Heart right ventricle (tissue), 16 donors: ENCODE measurements at regions not wholly inside any gene's neighbourhood (a gene's known extent, or its start where the extent isn't known, plus 50 kb on each side); places are given as distances from the start of the nearest gene placed in this dataset.

Experiments
- ATAC-seq, 8 donors: fragments of 200-7000 bp; cut with Tn5 transposase; one replicate each; pipeline ENCODE4 v1.9.1; 2020; ENCODE audit warnings: mild to moderate bottlenecking in 8 of 8, moderate library complexity in 8 of 8, moderate number of reproducible peaks in 1 of 8
- DNase-seq, 2 donors: peaks; one replicate each; pipeline ENCODE4 v3.0.0-alpha.2; 2020
- H3K27ac ChIP-seq, 10 donors: fragments of 200-600 bp; sonication (generic) in 2 of 10; one replicate each; pipeline versions ENCODE4 v1.5.0 to v1.8.0; 2020 to 2022; ENCODE audit warnings: mild to moderate bottlenecking in 3 of 10
- H3K27me3 ChIP-seq, 7 donors: fragments of 200-600 bp; one replicate each; pipeline ENCODE4 v1.8.0; 2021 to 2022; ENCODE audit warnings: mild to moderate bottlenecking in 2 of 7
- H3K36me3 ChIP-seq, 9 donors: fragments of 200-600 bp; sonication (generic) in 1 of 9; one replicate each; pipeline versions ENCODE4 v1.5.0 to v1.8.0; 2020 to 2022; ENCODE audit warnings: mild to moderate bottlenecking in 2 of 9
- H3K4me1 ChIP-seq, 9 donors: fragments of 200-600 bp; sonication (generic) in 1 of 9; one replicate each; pipeline versions ENCODE4 v1.5.0 to v1.8.0; 2020 to 2022; ENCODE audit warnings: mild to moderate bottlenecking in 4 of 9
- H3K4me3 ChIP-seq, 10 donors: fragments of 200-600 bp; sonication (generic) in 2 of 10; one replicate each; pipeline versions ENCODE4 v1.5.0 to v1.8.0; 2020 to 2022; ENCODE audit warnings: mild to moderate bottlenecking in 7 of 10, moderate library complexity in 2 of 10
- H3K9me3 ChIP-seq, 11 donors: fragments of 200-600 bp in 10 of 11; sonication (generic) in 2 of 11; one replicate each; pipeline versions ENCODE4 v1.5.0 to v1.8.0; 2013 to 2022; ENCODE audit warnings: mild to moderate bottlenecking in 2 of 11, control low read depth in 1 of 11, moderate library complexity in 1 of 11
- WGBS, 2 donors: extraction: QIAGEN DNeasy Blood & Tissue Kit; methylation state at CpG; one replicate each; pipeline ENCODE4 v1.1.7; 2013; ENCODE audit warnings: inconsistent platforms in 1 of 2; 5-methylcytosine and 5-hydroxymethylcytosine counted together
- intact Hi-C, 10 donors: fragments of 100-400 bp; cut with DNase I; formaldehyde crosslinking; loops; one replicate each; pipeline versions ENCODE4 v1.11.1 to v1.14.2; 2022
- TF ChIP-seq, protein P1 (sequence below), 9 donors: fragments of 200-600 bp; sonication (generic) in 2 of 9; IDR thresholded peaks; one replicate each; pipeline versions ENCODE4 v1.5.0 to v1.8.0; 2021 to 2022; ENCODE audit warnings: antibody characterized with exemption in 9 of 9, mild to moderate bottlenecking in 5 of 9, moderate library complexity in 1 of 9
- donor health status: Arrhythmogenic right ventricular cardiomyopathy.
- donor health status: ischemic (EF 13 %, LVEDD 7.1; RV severe dilation, severe dysfunction).
- donor health status: healthy with polysubstance abuse.
- donor health status: DM: no; HTN: yes; CAD: no.
- donor health status: DM: no; HTN: no; CAD: no.
- donor health status: ischemic (EF 25% LVEDD 6.9; RV normal size, moderate dysfunction).
- donor health status: ischemic (EF 25% LVEDD 5.7; RV mildly dilated, moderate dysfunction).
- donor health status: healthy.
- donor health status: DM: yes; HTN: yes; CAD: no.
- donor health status: Ischemic cardiomyopathy.
- donor health status: ischemic (EF 35%, LVEDD 5.7; RV mildly dilated, moderate dysfunction).
- donor health status: nonischemic (EF 11% LVEDD 7.7; RV severe dilation, severe dysfunction).
- donor health status: DM: yes; HTN: yes; CAD: no.
- donor health status: PGD.
- donor health status: ischemic (EF 29% LVEDD 5.4; RV normal size, mild dysfunction).
- donor health status: nonischemic (EF 23%, LVEDD 6.1; RV moderate dilation, normal function).

- Histone ChIP-seq H3K4me3 (no peak overlapping the region), H3K9me3 (no peaks in the 10 kb centered on the region), H3K36me3 (no peaks in the 10 kb centered on the region), H3K27ac (no peak overlapping the region), H3K27me3 (peaks cover 0 to 4% (median 0%) of the 10 kb centered on the region in 7 donors), H3K4me1 (peaks cover 0 to 8% (median 0%) of the 10 kb centered on the region in 9 donors)
- DNase-seq: no peak
- WGBS, 2 donors: 90 to 93% methylated on average over 5 of the region's 5 CpGs
- ATAC-seq: no peak
- intact Hi-C loops: no loop called here
- TF ChIP-seq, protein P1, sequence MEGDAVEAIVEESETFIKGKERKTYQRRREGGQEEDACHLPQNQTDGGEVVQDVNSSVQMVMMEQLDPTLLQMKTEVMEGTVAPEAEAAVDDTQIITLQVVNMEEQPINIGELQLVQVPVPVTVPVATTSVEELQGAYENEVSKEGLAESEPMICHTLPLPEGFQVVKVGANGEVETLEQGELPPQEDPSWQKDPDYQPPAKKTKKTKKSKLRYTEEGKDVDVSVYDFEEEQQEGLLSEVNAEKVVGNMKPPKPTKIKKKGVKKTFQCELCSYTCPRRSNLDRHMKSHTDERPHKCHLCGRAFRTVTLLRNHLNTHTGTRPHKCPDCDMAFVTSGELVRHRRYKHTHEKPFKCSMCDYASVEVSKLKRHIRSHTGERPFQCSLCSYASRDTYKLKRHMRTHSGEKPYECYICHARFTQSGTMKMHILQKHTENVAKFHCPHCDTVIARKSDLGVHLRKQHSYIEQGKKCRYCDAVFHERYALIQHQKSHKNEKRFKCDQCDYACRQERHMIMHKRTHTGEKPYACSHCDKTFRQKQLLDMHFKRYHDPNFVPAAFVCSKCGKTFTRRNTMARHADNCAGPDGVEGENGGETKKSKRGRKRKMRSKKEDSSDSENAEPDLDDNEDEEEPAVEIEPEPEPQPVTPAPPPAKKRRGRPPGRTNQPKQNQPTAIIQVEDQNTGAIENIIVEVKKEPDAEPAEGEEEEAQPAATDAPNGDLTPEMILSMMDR (IDR thresholded peaks at IDR 0.05): no peak
Measured at GRCh38 chr13:42487221-42487620, 86.7 kb upstream of the TNFSF11 start.

DNA sequence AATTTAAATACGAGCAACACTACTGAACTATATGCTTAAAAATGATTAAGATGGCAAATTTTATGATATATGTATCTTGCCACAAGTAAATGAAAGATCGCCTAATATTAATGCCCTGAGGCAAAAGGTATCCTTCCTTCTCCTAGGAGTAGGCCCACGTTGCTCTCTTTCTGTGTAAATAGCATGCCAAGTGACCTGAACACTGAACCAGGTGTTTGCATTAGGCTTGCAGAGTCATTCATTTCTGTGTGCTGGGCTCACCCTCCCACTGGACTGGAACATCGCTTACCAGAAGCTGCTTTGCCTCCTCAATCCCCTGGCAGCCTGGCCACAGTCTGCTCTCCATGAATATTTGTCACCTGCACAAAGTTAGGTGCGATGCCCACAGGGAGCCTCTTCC, 83.3 kb upstream of the TNFSF11 start:
- Histone ChIP-seq H3K36me3 (no peaks in the 10 kb centered on the region), H3K4me1 (peaks cover 0 to 12% (median 0%) of the 10 kb centered on the region in 9 donors), H3K4me3 (no peak overlapping the region), H3K27me3 (peaks cover 0 to 5% (median 0%) of the 10 kb centered on the region in 7 donors), H3K27ac (no peak overlapping the region), H3K9me3 (no peaks in the 10 kb centered on the region)
- no peak for DNase-seq
- TF ChIP-seq, protein P1 (IDR thresholded peaks at IDR 0.05): no peak
- ATAC-seq: no peak
- WGBS, 2 donors: 65 to 68% methylated on average over 5 of the region's 5 CpGs
- intact Hi-C loops: no loop called here

GRCh38 chr13:42492372-42492920, 81.5 kb upstream of the TNFSF11 start:
- intact Hi-C loops: no loop called here
- no peak for ATAC-seq

DNA sequence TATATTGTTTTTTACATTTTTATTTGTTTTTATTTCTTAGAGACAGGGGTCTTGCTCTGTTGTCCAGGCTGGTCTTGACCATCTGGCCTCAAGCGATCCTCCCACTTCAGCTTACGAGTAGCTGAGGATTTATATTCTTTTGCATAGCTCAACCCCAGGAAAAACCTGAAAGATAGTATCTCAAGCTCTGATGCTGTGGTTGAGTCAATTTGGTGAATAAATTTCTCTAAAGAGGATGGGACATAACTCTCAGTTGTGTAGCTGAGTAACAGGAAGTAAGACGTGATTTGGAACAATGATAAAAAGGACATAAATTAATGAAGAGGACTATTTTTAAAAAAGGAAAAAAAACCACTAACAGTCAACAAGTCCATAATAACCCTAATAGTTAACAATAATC, 79.8 kb upstream of the TNFSF11 start:
- TF ChIP-seq, protein P1 (IDR thresholded peaks at IDR 0.05): no peak
- Histone ChIP-seq H3K4me1 (peaks cover 0 to 4% (median 0%) of the 10 kb centered on the region in 9 donors), H3K27ac (no peak overlapping the region), H3K9me3 (no peaks in the 10 kb centered on the region), H3K36me3 (no peaks in the 10 kb centered on the region), H3K27me3 (peaks cover 0 to 5% (median 0%) of the 10 kb centered on the region in 7 donors), H3K4me3 (no peak overlapping the region)
- intact Hi-C loops: no loop called here
- no peak for DNase-seq
- 58 to 72% methylated on average over 3 of the region's 3 CpGs for WGBS, 2 donors
- ATAC-seq: no peak

More at GRCh38 chr13:42492372-42492920, 81.5 kb upstream of the TNFSF11 start:
- no peaks in the 10 kb centered on the region for H3K9me3 ChIP-seq
- no peak for DNase-seq
- H3K36me3 ChIP-seq: no peaks in the 10 kb centered on the region
- WGBS, 2 donors: 86 to 88% methylated on average over 4 of the region's 4 CpGs
- H3K27ac ChIP-seq: no peak overlapping the region
- peaks cover 0 to 5% (median 0%) of the 10 kb centered on the region in 7 donors for H3K27me3 ChIP-seq
- H3K4me3 ChIP-seq: no peak overlapping the region
- TF ChIP-seq, protein P1 (IDR thresholded peaks at IDR 0.05): no peak
- peaks cover 0 to 4% (median 0%) of the 10 kb centered on the region in 9 donors for H3K4me1 ChIP-seq
